A549 (cell line): ENCODE measurements at regions not wholly inside any gene's neighbourhood (a gene's known extent, or its start where the extent isn't known, plus 50 kb on each side); places are given as distances from the start of the nearest gene placed in this dataset.

ENCODE experiments used
- ATAC-seq, 2 experiments: fragments of 200-7000 bp in 1 of 2; fragments of >200 bp in 1 of 2; cut with Nextera tagmentation in 1 of 2; cut with Tn5 transposase in 1 of 2; 3 replicates each; pipeline versions ENCODE4 v1.8.0 to v1.9.1; 2018 to 2020; ENCODE audit warnings: mild to moderate bottlenecking in 1 of 2, moderate library complexity in 1 of 2
- CTCF ChIA-PET: fragments of 300-600 bp; sonication (Branson Sonifier 250); formaldehyde crosslinking; extraction: SDS; loops from one replicate; lab custom pipeline; 2021; ENCODE audit warnings: antibody characterized with exemption, inconsistent platforms; lab: Yijun Ruan, JAX
- POLR2A ChIA-PET: fragments of 350-600 bp; formaldehyde crosslinking; extraction: SDS; loops from one replicate; lab custom pipeline; 2021; ENCODE audit warnings: antibody characterized with exemption, inconsistent platforms; lab: Yijun Ruan, JAX
- DNase-seq, 2 experiments: peaks; one replicate each; pipeline versions ENCODE4 v3.0.0 to v3.0.0-alpha.2; 2011 to 2016; ENCODE audit warnings: low read depth in 1 of 2, low spot score in 1 of 2
- FAIRE-seq: peaks from 2 replicates; lab custom pipeline; 2011; peaks lifted over from hg19 to GRCh38; lab: Jason Lieb, UNC
- H3K27ac ChIP-seq, 2 experiments: fragments of >200 bp; sonication (Bioruptor Twin); formaldehyde crosslinking; 3 replicates each; pipeline ENCODE4 v1.5.1; 2016 to 2017
- H3K4me1 ChIP-seq: fragments of >200 bp; sonication (Bioruptor Twin); formaldehyde crosslinking; 3 replicates; pipeline ENCODE4 v1.6.1; 2016
- H3K4me2 ChIP-seq: fragments of >200 bp; sonication (Bioruptor Twin); formaldehyde crosslinking; 3 replicates; pipeline ENCODE4 v1.6.1; 2016
- H3K4me3 ChIP-seq: fragments of >200 bp; sonication (Bioruptor Twin); formaldehyde crosslinking; 3 replicates; pipeline ENCODE4 v1.5.1; 2016
- H3K9me3 ChIP-seq: fragments of >200 bp; sonication (Bioruptor Twin); formaldehyde crosslinking; 3 replicates; pipeline ENCODE4 v1.6.1; 2016
- CHD2 ChIP-seq: fragments of 150-350 bp; IDR thresholded peaks from 2 replicates; pipeline ENCODE4 v1.6.1; 2014; ENCODE audit warnings: low read length; ENCODE audit not compliant: partially characterized antibody
- EP300 ChIP-seq, 2 experiments: fragments of >200 bp; sonication (Bioruptor Twin); formaldehyde crosslinking; IDR thresholded peaks; 2 replicates in 1 of 2; 3 replicates in 1 of 2; pipeline ENCODE4 v1.6.1; 2016 to 2017
- ESRRA ChIP-seq: fragments of 150-350 bp; IDR thresholded peaks from 2 replicates; pipeline ENCODE4 v1.6.1; 2014; ENCODE audit warnings: mild to moderate bottlenecking, low read length, borderline replicate concordance
- FOSL2 ChIP-seq, 2 experiments: fragments of 450-650 bp in 1 of 2; fragments of >200 bp in 1 of 2; sonication (Bioruptor Twin) in 1 of 2; formaldehyde crosslinking; IDR thresholded peaks; 2 replicates each; pipeline versions ENCODE4 v1.5.0 to v1.6.1; 2016 to 2020; ENCODE audit warnings: mild to moderate bottlenecking in 1 of 2, moderate library complexity in 1 of 2
- HOXA7 ChIP-seq: fragments of 250-450 bp; sonication (Bioruptor Pico); IDR thresholded peaks from 2 replicates; pipeline ENCODE4 v1.5.0; 2020; ENCODE audit warnings: mild to moderate bottlenecking, moderate library complexity
- HOXB13 ChIP-seq: fragments of 250-450 bp; sonication (Bioruptor Pico); IDR thresholded peaks from 2 replicates; pipeline ENCODE4 v1.5.0; 2020; ENCODE audit warnings: low read depth, mild to moderate bottlenecking, moderate library complexity
- KDM1A ChIP-seq: fragments of 200-600 bp; sonication (generic); IDR thresholded peaks from 2 replicates; pipeline ENCODE4 v1.6.1; 2016; ENCODE audit warnings: low read depth, mild to moderate bottlenecking
- MAFK ChIP-seq: fragments of 450-650 bp; IDR thresholded peaks from 2 replicates; pipeline ENCODE4 v1.6.1; 2014; ENCODE audit not compliant: partially characterized antibody
- MYC ChIP-seq: IDR thresholded peaks from 2 replicates; pipeline ENCODE4 v1.6.1; 2012; ENCODE audit warnings: mild to moderate bottlenecking, inconsistent platforms, low read length, improper control_type of control experiment, borderline replicate concordance
- RARB ChIP-seq: fragments of 250-450 bp; sonication (Bioruptor Pico); IDR thresholded peaks from 2 replicates; pipeline ENCODE4 v1.8.0; 2021; ENCODE audit warnings: mild to moderate bottlenecking, moderate library complexity
- SREBF2 ChIP-seq: fragments of 450-650 bp; IDR thresholded peaks from 2 replicates; pipeline ENCODE4 v1.6.1; 2014; ENCODE audit warnings: mild to moderate bottlenecking, moderate library complexity
- TFCP2L1 ChIP-seq: fragments of 250-450 bp; sonication (Bioruptor Pico); IDR thresholded peaks from 2 replicates; pipeline ENCODE4 v1.5.0; 2021; ENCODE audit warnings: mild to moderate bottlenecking
- ZSCAN20 ChIP-seq: fragments of 250-450 bp; sonication (Bioruptor Pico); IDR thresholded peaks from 2 replicates; pipeline ENCODE4 v1.8.0; 2022; ENCODE audit warnings: mild to moderate bottlenecking, moderate library complexity
- WGBS: methylation state at CpG from one replicate; pipeline ENCODE4 v1.1.6; 2017; ENCODE audit errors: missing lambda C conversion rate; 5-methylcytosine and 5-hydroxymethylcytosine counted together
- TF ChIP-seq, protein P1 (sequence below): fragments of >200 bp; sonication (Bioruptor Twin); formaldehyde crosslinking; IDR thresholded peaks from 3 replicates; pipeline ENCODE4 v1.5.1; 2016
- TF ChIP-seq, protein P2 (sequence below): IDR thresholded peaks from 2 replicates; pipeline ENCODE4 v1.6.1; 2012; ENCODE audit warnings: low read depth, borderline replicate concordance
- TF ChIP-seq, protein P3 (sequence below): fragments of 250-450 bp; sonication (Bioruptor Pico); IDR thresholded peaks from 2 replicates; pipeline ENCODE4 v1.5.0; 2021; ENCODE audit warnings: mild to moderate bottlenecking, moderate library complexity, borderline replicate concordance

DNA sequence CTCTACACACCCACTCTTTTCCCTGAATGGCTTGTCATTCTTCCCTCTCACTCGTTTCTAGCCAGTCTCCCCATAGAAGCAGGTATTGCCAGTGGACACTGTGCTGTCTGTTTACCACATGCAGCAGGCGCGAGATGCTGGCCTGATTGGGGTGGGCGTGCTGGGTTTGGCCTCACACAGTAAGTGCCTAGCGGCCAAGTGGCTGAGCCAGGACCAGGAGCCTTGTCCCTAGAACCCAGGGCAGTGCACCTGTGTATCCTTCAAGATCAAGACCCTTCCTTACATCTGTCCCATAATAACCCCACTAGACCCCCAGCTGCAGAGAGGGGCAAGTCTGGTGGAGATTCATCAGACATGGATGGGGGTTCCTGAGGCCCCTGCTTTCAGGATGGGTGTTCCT lies 112.8 kb upstream of the IRX4 start:
- Histone ChIP-seq H3K27ac (no peak overlapping the region), H3K9me3 (peaks cover 8% of the 10 kb centered on the region; the same call in 2 of the 3 replicates), H3K4me2 (no peak overlapping the region), H3K4me3 (no peak overlapping the region), H3K4me1 (no peaks in the 10 kb centered on the region)
- CTCF ChIA-PET, result no interaction called here
- TF ChIP-seq KDM1A (no peak), CHD2 (no peak), TFCP2L1 (CRISPR knock-in tag) (no peak), EP300 (IDR thresholded peaks at IDR 0.05) (no peak), ZSCAN20 (CRISPR knock-in tag) (no peak), MYC (no peak), HOXB13 (CRISPR knock-in tag) (no peak), SREBF2 (no peak)
- TF ChIP-seq, protein P1, sequence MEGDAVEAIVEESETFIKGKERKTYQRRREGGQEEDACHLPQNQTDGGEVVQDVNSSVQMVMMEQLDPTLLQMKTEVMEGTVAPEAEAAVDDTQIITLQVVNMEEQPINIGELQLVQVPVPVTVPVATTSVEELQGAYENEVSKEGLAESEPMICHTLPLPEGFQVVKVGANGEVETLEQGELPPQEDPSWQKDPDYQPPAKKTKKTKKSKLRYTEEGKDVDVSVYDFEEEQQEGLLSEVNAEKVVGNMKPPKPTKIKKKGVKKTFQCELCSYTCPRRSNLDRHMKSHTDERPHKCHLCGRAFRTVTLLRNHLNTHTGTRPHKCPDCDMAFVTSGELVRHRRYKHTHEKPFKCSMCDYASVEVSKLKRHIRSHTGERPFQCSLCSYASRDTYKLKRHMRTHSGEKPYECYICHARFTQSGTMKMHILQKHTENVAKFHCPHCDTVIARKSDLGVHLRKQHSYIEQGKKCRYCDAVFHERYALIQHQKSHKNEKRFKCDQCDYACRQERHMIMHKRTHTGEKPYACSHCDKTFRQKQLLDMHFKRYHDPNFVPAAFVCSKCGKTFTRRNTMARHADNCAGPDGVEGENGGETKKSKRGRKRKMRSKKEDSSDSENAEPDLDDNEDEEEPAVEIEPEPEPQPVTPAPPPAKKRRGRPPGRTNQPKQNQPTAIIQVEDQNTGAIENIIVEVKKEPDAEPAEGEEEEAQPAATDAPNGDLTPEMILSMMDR, result no peak
- TF ChIP-seq, protein P2, sequence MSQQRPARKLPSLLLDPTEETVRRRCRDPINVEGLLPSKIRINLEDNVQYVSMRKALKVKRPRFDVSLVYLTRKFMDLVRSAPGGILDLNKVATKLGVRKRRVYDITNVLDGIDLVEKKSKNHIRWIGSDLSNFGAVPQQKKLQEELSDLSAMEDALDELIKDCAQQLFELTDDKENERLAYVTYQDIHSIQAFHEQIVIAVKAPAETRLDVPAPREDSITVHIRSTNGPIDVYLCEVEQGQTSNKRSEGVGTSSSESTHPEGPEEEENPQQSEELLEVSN, result no peak
- ATAC-seq (no peak), FAIRE-seq (no peak), DNase-seq (no peak)
- POLR2A ChIA-PET, result no interaction called here
- WGBS, result 26% methylated on average over 5 of the region's 5 CpGs

DNA sequence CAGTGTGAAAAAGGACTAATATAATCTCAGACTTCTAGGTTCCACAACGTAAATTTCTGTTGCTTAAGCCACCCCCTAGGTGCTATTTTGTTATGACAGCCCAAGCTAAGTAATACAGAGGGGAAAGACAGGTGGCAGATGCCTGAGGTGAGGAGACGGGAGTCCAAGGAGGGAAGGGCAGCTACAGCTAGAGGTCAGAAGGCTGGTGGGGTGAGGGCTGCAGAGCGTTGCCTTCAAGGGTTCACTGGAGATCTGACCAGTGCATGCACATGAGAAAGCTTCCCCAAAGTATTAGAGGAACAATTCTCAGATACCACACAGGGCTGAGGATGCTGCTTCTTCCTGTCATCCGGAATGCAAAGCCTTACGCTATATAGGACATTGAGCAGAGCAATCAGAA lies 104.7 kb upstream of the IRX4 start:
- WGBS, result 16% methylated on average over 5 of the region's 5 CpGs
- no peak for FAIRE-seq
- H3K9me3 ChIP-seq, result no peaks in the 10 kb centered on the region; the same call in 2 of the 3 replicates
- no peak overlapping the region for H3K4me3 ChIP-seq
- TF ChIP-seq HOXA7 (CRISPR knock-in tag) (no peak), MAFK (no peak), HOXB13 (CRISPR knock-in tag) (no peak), ESRRA (no peak)
- TF ChIP-seq, protein P3, sequence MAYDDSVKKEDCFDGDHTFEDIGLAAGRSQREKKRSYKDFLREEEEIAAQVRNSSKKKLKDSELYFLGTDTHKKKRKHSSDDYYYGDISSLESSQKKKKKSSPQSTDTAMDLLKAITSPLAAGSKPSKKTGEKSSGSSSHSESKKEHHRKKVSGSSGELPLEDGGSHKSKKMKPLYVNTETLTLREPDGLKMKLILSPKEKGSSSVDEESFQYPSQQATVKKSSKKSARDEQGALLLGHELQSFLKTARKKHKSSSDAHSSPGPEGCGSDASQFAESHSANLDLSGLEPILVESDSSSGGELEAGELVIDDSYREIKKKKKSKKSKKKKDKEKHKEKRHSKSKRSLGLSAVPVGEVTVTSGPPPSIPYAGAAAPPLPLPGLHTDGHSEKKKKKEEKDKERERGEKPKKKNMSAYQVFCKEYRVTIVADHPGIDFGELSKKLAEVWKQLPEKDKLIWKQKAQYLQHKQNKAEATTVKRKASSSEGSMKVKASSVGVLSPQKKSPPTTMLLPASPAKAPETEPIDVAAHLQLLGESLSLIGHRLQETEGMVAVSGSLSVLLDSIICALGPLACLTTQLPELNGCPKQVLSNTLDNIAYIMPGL (CRISPR knock-in tag), result no peak
- DNase-seq, result no peak
- no peak for ATAC-seq
- H3K27ac ChIP-seq, result no peak overlapping the region
- H3K4me1 ChIP-seq, result no peaks in the 10 kb centered on the region
- ChIA-PET POLR2A (no interaction called here), CTCF (interaction anchor here (0.8 kb wide), 1 partner anchor 10 kb away, joined by 3 read pairs; no protein-coding TSS in a partner anchor)
- H3K4me2 ChIP-seq, result no peak overlapping the region

DNA sequence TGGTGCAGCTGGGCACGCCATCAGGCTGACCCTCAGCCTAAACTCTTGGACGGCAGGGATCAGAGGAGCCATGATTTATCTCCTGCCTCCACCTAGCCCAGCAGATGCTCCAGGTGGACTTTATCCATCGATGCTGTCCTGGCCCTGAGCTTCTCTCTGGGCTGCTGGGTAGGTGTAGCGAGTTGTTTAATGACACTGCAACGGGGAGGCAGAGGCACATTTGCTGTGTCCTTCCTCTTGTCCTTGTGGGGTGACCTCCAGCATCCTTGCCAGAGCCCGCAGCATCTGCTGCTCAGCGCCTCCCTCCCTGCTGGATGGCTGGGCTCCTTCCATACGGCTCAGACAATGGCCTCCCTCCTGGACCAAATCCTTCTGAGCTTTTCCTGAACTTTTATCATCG lies 103.1 kb upstream of the IRX4 start:
- H3K4me3 ChIP-seq, result no peak overlapping the region
- H3K9me3 ChIP-seq, result no peaks in the 10 kb centered on the region; the same call in 2 of the 3 replicates
- DNase-seq (no peak), ATAC-seq (no peak), FAIRE-seq (no peak)
- ChIA-PET CTCF (interaction anchor here (0.6 kb wide), 1 partner anchor 18 kb away, joined by 3 read pairs; no protein-coding TSS in a partner anchor), POLR2A (no interaction called here)
- H3K4me1 ChIP-seq, result no peaks in the 10 kb centered on the region
- no peak for TF ChIP-seq FOSL2 (IDR thresholded peaks at IDR 0.05)
- TF ChIP-seq FOSL2 (CRISPR knock-in tag; IDR thresholded peaks at IDR 0.05), result no peak
- no peak for TF ChIP-seq EP300 (IDR thresholded peaks at IDR 0.05)
- TF ChIP-seq RARB, result no peak
- no peak overlapping the region for H3K4me2 ChIP-seq
- no peak overlapping the region for H3K27ac ChIP-seq
- 4% methylated on average over 9 of the region's 9 CpGs for WGBS
